ENCODE measurements at regions not wholly inside any gene's neighbourhood (a gene's known extent, or its start where the extent isn't known, plus 50 kb on each side); places are given as distances from the start of the nearest gene placed in this dataset.
"Not testable (repeated sequence)": the region's sequence is repeated elsewhere in the genome, so short reads cannot be mapped to it uniquely, and the experiment has no call there.

GRCh38 chr6:84635081-84635761, 129.2 kb downstream of the TBX18 start:
- peak; percentile 84 for DNase-seq (ENCODE audit: low read depth)

GRCh38 chr6:84633771-84634170, 130.6 kb downstream of the TBX18 start:
- no peak for DNase-seq (ENCODE audit: low read depth)

- DNase-seq (ENCODE audit: low read depth) = not testable (repeated sequence)
These were observed 137.9 kb downstream of the TBX18 start for GRCh38 chr6:84626527-84626926.

- peak; percentile 56 for DNase-seq (ENCODE audit: low read depth)
These were observed 138.9 kb downstream of the TBX18 start for GRCh38 chr6:84625506-84625905.

GRCh38 chr6:84623956-84624680, 140.3 kb downstream of the TBX18 start:
- DNase-seq (ENCODE audit: low read depth) = peak; percentile 94

- DNase-seq (ENCODE audit: low read depth) = peak; percentile 40
These were observed 145.6 kb downstream of the TBX18 start for GRCh38 chr6:84618836-84619235.

GRCh38 chr6:84618046-84618752, 146.2 kb downstream of the TBX18 start:
- DNase-seq (ENCODE audit: low read depth) = peak; percentile 91

GRCh38 chr6:84615987-84616386, 148.4 kb downstream of the TBX18 start:
- DNase-seq (ENCODE audit: low read depth) = no peak

GRCh38 chr6:84615113-84615850, 149.1 kb downstream of the TBX18 start:
- DNase-seq (ENCODE audit: low read depth) = no peak

GRCh38 chr6:84606860-84607259, 157.5 kb downstream of the TBX18 start:
- DNase-seq (ENCODE audit: low read depth) = no peak

- DNase-seq (ENCODE audit: low read depth) = no peak
These were observed 159.1 kb downstream of the TBX18 start for GRCh38 chr6:84605298-84605697.

GRCh38 chr6:84601366-84601765, 163.0 kb downstream of the TBX18 start:
- DNase-seq (ENCODE audit: low read depth) = no peak

- DNase-seq (ENCODE audit: low read depth) = no peak
These were observed 164.4 kb downstream of the TBX18 start for GRCh38 chr6:84599991-84600390.

- DNase-seq (ENCODE audit: low read depth) = peak; percentile 47
These were observed 167.0 kb downstream of the TBX18 start for GRCh38 chr6:84597238-84597875.

GRCh38 chr6:84596488-84596887, 167.9 kb downstream of the TBX18 start:
- no peak for DNase-seq (ENCODE audit: low read depth)

- no peak for DNase-seq (ENCODE audit: low read depth)
These were observed 175.7 kb downstream of the TBX18 start for GRCh38 chr6:84588697-84589080.

GRCh38 chr6:84587994-84588696, 176.3 kb downstream of the TBX18 start:
- not testable (repeated sequence) for DNase-seq (ENCODE audit: low read depth)

- DNase-seq (ENCODE audit: low read depth) = not testable (repeated sequence)
These were observed 177.0 kb downstream of the TBX18 start for GRCh38 chr6:84587202-84587940.

GRCh38 chr6:84583784-84584183, 180.6 kb downstream of the TBX18 start:
- DNase-seq (ENCODE audit: low read depth) = peak; percentile 45

- DNase-seq (ENCODE audit: low read depth) = peak; percentile 60
These were observed 181.4 kb downstream of the TBX18 start for GRCh38 chr6:84582997-84583396.

Measured in iris pigment epithelial cell (primary cell).